ENCODE measurements at regions not wholly inside any gene's neighbourhood (a gene's known extent, or its start where the extent isn't known, plus 50 kb on each side); places are given as distances from the start of the nearest gene placed in this dataset.

- H3K4me3 Mint-ChIP-seq = no peak overlapping the region
- TF ChIP-seq, protein P1, sequence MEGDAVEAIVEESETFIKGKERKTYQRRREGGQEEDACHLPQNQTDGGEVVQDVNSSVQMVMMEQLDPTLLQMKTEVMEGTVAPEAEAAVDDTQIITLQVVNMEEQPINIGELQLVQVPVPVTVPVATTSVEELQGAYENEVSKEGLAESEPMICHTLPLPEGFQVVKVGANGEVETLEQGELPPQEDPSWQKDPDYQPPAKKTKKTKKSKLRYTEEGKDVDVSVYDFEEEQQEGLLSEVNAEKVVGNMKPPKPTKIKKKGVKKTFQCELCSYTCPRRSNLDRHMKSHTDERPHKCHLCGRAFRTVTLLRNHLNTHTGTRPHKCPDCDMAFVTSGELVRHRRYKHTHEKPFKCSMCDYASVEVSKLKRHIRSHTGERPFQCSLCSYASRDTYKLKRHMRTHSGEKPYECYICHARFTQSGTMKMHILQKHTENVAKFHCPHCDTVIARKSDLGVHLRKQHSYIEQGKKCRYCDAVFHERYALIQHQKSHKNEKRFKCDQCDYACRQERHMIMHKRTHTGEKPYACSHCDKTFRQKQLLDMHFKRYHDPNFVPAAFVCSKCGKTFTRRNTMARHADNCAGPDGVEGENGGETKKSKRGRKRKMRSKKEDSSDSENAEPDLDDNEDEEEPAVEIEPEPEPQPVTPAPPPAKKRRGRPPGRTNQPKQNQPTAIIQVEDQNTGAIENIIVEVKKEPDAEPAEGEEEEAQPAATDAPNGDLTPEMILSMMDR (IDR thresholded peaks at IDR 0.05) = no peak
Measured at GRCh38 chr5:136525597-136525996, 160.3 kb upstream of the TRPC7 start.

GRCh38 chr5:136522217-136522956 lies 157.0 kb upstream of the TRPC7 start:
- no peak for ATAC-seq
- H3K36me3 Mint-ChIP-seq = no peaks in the 10 kb centered on the region
- TF ChIP-seq, protein P1 (IDR thresholded peaks at IDR 0.05) = no peak
- H3K4me3 Mint-ChIP-seq = no peak overlapping the region
- no peak for DNase-seq
- no peaks in the 10 kb centered on the region for H3K27me3 Mint-ChIP-seq (ENCODE audit: low read depth in 2 of 2)
- H3K4me1 Mint-ChIP-seq = no peaks in the 10 kb centered on the region
- H3K36me3 ChIP-seq (ENCODE audit: control insufficient read depth, insufficient read depth, low read length) = no peaks in the 10 kb centered on the region
- 77% methylated on average over 3 of the region's 3 CpGs for WGBS (ENCODE audit: insufficient coverage)
- H3K9me3 Mint-ChIP-seq = peaks cover 2 to 10% of the 10 kb centered on the region in 2 donors
- H3K27me3 ChIP-seq (ENCODE audit: control insufficient read depth, insufficient read depth, low read length) = no peaks in the 10 kb centered on the region
- H3K4me3 ChIP-seq (ENCODE audit: low read length) = no peak overlapping the region
- intact Hi-C loops (cut with micrococcal nuclease) = no loop called here
- no peak overlapping the region for H3K27ac ChIP-seq (ENCODE audit: low read length)
- H3K27ac Mint-ChIP-seq = no peak overlapping the region
- peaks cover 6% of the 10 kb centered on the region for H3K9me3 ChIP-seq (ENCODE audit: control insufficient read depth, insufficient read depth, low read length)
- H3K4me1 ChIP-seq (ENCODE audit: control insufficient read depth, insufficient read depth, low read length) = no peaks in the 10 kb centered on the region

More at GRCh38 chr5:136525597-136525996, 160.3 kb upstream of the TRPC7 start:
- Mint-ChIP-seq H3K36me3 (no peaks in the 10 kb centered on the region), H3K27ac (no peak overlapping the region), H3K4me1 (no peaks in the 10 kb centered on the region), H3K9me3 (peaks cover 0 to 10% of the 10 kb centered on the region in 2 donors), H3K27me3 (ENCODE audit: low read depth in 2 of 2) (no peaks in the 10 kb centered on the region)
- H3K27me3 ChIP-seq (ENCODE audit: control insufficient read depth, insufficient read depth, low read length) = no peaks in the 10 kb centered on the region
- H3K27ac ChIP-seq (ENCODE audit: low read length) = no peak overlapping the region
- ATAC-seq (no peak), DNase-seq (no peak)
- no peaks in the 10 kb centered on the region for H3K36me3 ChIP-seq (ENCODE audit: control insufficient read depth, insufficient read depth, low read length)
- H3K4me1 ChIP-seq (ENCODE audit: control insufficient read depth, insufficient read depth, low read length) = no peaks in the 10 kb centered on the region
- H3K9me3 ChIP-seq (ENCODE audit: control insufficient read depth, insufficient read depth, low read length) = peaks cover 6% of the 10 kb centered on the region
- H3K4me3 ChIP-seq (ENCODE audit: low read length) = no peak overlapping the region
- 53% methylated on average over 2 of the region's 2 CpGs for WGBS (ENCODE audit: insufficient coverage)
- intact Hi-C loops (cut with micrococcal nuclease) = no loop called here

- H3K27ac ChIP-seq (ENCODE audit: low read length) = no peak overlapping the region
- H3K9me3 Mint-ChIP-seq = peaks cover 2 to 7% of the 10 kb centered on the region in 2 donors
- H3K4me3 ChIP-seq (ENCODE audit: low read length) = no peak overlapping the region
- TF ChIP-seq, protein P1 (IDR thresholded peaks at IDR 0.05) = no peak
- no peaks in the 10 kb centered on the region for H3K4me1 Mint-ChIP-seq
- H3K9me3 ChIP-seq (ENCODE audit: control insufficient read depth, insufficient read depth, low read length) = peaks cover 6% of the 10 kb centered on the region
- H3K27me3 Mint-ChIP-seq (ENCODE audit: low read depth in 2 of 2) = no peaks in the 10 kb centered on the region
- DNase-seq (no peak), ATAC-seq (no peak)
- H3K27ac Mint-ChIP-seq = no peak overlapping the region
- H3K27me3 ChIP-seq (ENCODE audit: control insufficient read depth, insufficient read depth, low read length) = no peaks in the 10 kb centered on the region
- no peaks in the 10 kb centered on the region for H3K4me1 ChIP-seq (ENCODE audit: control insufficient read depth, insufficient read depth, low read length)
- no peak overlapping the region for H3K4me3 Mint-ChIP-seq
- intact Hi-C loops (cut with micrococcal nuclease) = no loop called here
- H3K36me3 ChIP-seq (ENCODE audit: control insufficient read depth, insufficient read depth, low read length) = no peaks in the 10 kb centered on the region
- H3K36me3 Mint-ChIP-seq = no peaks in the 10 kb centered on the region
Measured at GRCh38 chr5:136521696-136522095, 156.4 kb upstream of the TRPC7 start.

- no peaks in the 10 kb centered on the region for H3K4me1 ChIP-seq (ENCODE audit: control insufficient read depth, insufficient read depth, low read length)
- H3K9me3 Mint-ChIP-seq = peaks cover 5 to 9% of the 10 kb centered on the region in 2 donors
- H3K27me3 ChIP-seq (ENCODE audit: control insufficient read depth, insufficient read depth, low read length) = no peaks in the 10 kb centered on the region
- no peak overlapping the region for H3K4me3 Mint-ChIP-seq
- no peaks in the 10 kb centered on the region for H3K9me3 ChIP-seq (ENCODE audit: control insufficient read depth, insufficient read depth, low read length)
- H3K36me3 Mint-ChIP-seq = no peaks in the 10 kb centered on the region
- intact Hi-C loops (cut with micrococcal nuclease) = no loop called here
- H3K27me3 Mint-ChIP-seq (ENCODE audit: low read depth in 2 of 2) = no peaks in the 10 kb centered on the region
- H3K27ac Mint-ChIP-seq = no peak overlapping the region
- no peak overlapping the region for H3K4me3 ChIP-seq (ENCODE audit: low read length)
- no peak for DNase-seq
- H3K27ac ChIP-seq (ENCODE audit: low read length) = no peak overlapping the region
- TF ChIP-seq, protein P1 (IDR thresholded peaks at IDR 0.05) = no peak
- 76% methylated on average over 3 of the region's 3 CpGs for WGBS (ENCODE audit: insufficient coverage)
- H3K4me1 Mint-ChIP-seq = no peaks in the 10 kb centered on the region
- no peaks in the 10 kb centered on the region for H3K36me3 ChIP-seq (ENCODE audit: control insufficient read depth, insufficient read depth, low read length)
- ATAC-seq = no peak
Measured at GRCh38 chr5:136518814-136519213, 153.5 kb upstream of the TRPC7 start.

Data from natural killer cell (primary cell).